Prostate gland (tissue), 2 donors: ENCODE measurements at regions not wholly inside any gene's neighbourhood (a gene's known extent, or its start where the extent isn't known, plus 50 kb on each side); places are given as distances from the start of the nearest gene placed in this dataset.

Experiments used
- DNase-seq: peaks from one replicate; pipeline ENCODE4 v3.0.0-alpha.2; 2019; ENCODE audit warnings: low spot score
- H3K27ac ChIP-seq, 2 donors: fragments of 200-600 bp; sonication (generic); 2 replicates each; pipeline ENCODE4 v1.5.1; 2017 to 2019
- H3K27me3 ChIP-seq: fragments of 200-600 bp; sonication (generic); replicated peaks from 2 replicates; pipeline ENCODE4 v1.5.1; 2019; ENCODE audit not compliant: insufficient read depth
- H3K36me3 ChIP-seq, 2 donors: fragments of 200-600 bp; sonication (generic); 1 replicate in 1 of 2; 2 replicates in 1 of 2; pipeline versions ENCODE4 v1.5.1 to v1.8.1; 2017 to 2019
- H3K4me1 ChIP-seq: fragments of 200-600 bp; sonication (generic); replicated peaks from 2 replicates; pipeline ENCODE4 v1.5.1; 2019
- H3K4me3 ChIP-seq, 2 donors: fragments of 200-600 bp; sonication (generic); 2 replicates each; pipeline ENCODE4 v1.5.1; 2017 to 2019
- H3K9me3 ChIP-seq: fragments of 200-600 bp; sonication (generic); 2 replicates; pipeline ENCODE4 v1.5.1; 2017
- POLR2A ChIP-seq: fragments of 450-650 bp; IDR thresholded peaks from one replicate; pipeline ENCODE4 v1.6.1; 2016; ENCODE audit warnings: antibody characterized with exemption, mild to moderate bottlenecking
- POLR2AphosphoS5 ChIP-seq: sonication (generic); formaldehyde crosslinking; IDR thresholded peaks from one replicate; pipeline ENCODE4 v1.6.1; 2017; ENCODE audit warnings: antibody characterized with exemption
- WGBS: methylation state at CpG from one replicate; pipeline ENCODE4 v1.1.5; 2018; 5-methylcytosine and 5-hydroxymethylcytosine counted together
- intact Hi-C: fragments of 100-400 bp; cut with DNase I; formaldehyde crosslinking; loops from one replicate; pipeline ENCODE4 v1.14.2; 2022
- TF ChIP-seq, protein P1 (sequence below), 4 experiments: fragments of 200-600 bp in 2 of 4; fragments of 450-650 bp in 2 of 4; sonication (generic) in 2 of 4; IDR thresholded peaks; 1 replicate in 3 of 4; 2 replicates in 1 of 4; pipeline ENCODE4 v1.5.1; 2016 to 2019; ENCODE audit warnings: antibody characterized with exemption in 4 of 4, mild to moderate bottlenecking in 2 of 4, moderate library complexity in 2 of 4

DNA sequence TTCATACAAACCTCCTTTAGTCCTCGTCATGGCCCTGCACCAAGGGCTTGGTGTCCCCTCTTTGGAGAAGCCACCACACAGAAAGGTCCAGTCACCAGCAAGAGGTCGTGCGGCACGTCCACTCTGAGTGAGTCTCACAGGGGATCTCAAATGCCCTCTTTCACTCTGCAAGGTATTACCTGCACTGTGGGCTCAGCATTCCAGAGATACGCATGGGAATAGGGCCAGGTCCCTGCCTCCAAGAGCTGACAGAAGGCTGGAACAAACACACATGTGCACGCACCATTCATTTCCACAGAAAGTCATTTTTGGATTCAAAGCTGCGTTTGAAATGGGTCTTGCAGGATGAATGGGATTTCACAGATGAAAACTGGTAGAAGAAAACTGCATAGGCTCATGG lies 50.4 kb upstream of the TJP1 start:
- TF ChIP-seq POLR2AphosphoS5 (no peak), POLR2A (no peak)
- TF ChIP-seq, protein P1, sequence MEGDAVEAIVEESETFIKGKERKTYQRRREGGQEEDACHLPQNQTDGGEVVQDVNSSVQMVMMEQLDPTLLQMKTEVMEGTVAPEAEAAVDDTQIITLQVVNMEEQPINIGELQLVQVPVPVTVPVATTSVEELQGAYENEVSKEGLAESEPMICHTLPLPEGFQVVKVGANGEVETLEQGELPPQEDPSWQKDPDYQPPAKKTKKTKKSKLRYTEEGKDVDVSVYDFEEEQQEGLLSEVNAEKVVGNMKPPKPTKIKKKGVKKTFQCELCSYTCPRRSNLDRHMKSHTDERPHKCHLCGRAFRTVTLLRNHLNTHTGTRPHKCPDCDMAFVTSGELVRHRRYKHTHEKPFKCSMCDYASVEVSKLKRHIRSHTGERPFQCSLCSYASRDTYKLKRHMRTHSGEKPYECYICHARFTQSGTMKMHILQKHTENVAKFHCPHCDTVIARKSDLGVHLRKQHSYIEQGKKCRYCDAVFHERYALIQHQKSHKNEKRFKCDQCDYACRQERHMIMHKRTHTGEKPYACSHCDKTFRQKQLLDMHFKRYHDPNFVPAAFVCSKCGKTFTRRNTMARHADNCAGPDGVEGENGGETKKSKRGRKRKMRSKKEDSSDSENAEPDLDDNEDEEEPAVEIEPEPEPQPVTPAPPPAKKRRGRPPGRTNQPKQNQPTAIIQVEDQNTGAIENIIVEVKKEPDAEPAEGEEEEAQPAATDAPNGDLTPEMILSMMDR (IDR thresholded peaks at IDR 0.05), result no peak
- H3K9me3 ChIP-seq, result no peaks in the 10 kb centered on the region
- no peak for DNase-seq
- no peak overlapping the region for H3K4me3 ChIP-seq
- H3K27ac ChIP-seq, result no peak overlapping the region
- H3K36me3 ChIP-seq, result no peaks in the 10 kb centered on the region
- no peaks in the 10 kb centered on the region for H3K27me3 ChIP-seq
- 90% methylated on average over 7 of the region's 7 CpGs for WGBS
- peaks cover 9% of the 10 kb centered on the region for H3K4me1 ChIP-seq
- intact Hi-C loops, result no loop called here
